DND-41 (cell line): ENCODE measurements at regions not wholly inside any gene's neighbourhood (a gene's known extent, or its start where the extent isn't known, plus 50 kb on each side); places are given as distances from the start of the nearest gene placed in this dataset.

Experiments
- ATAC-seq: fragments of 200-7000 bp; cut with Tn5 transposase; 3 replicates; pipeline ENCODE4 v1.9.1; 2021; ENCODE audit warnings: low read depth; ENCODE audit not compliant: insufficient read depth
- DNase-seq: peaks from one replicate; pipeline ENCODE4 v3.0.0-alpha.2; 2020
- H2AFZ ChIP-seq: 2 replicates; pipeline ENCODE4 v1.6.0; 2012; ENCODE audit warnings: low read depth, low read length
- H3K27ac ChIP-seq: 2 replicates; pipeline ENCODE4 v1.5.1; 2012; ENCODE audit warnings: low read length, inconsistent platforms
- H3K27me3 ChIP-seq: fragments of 200-600 bp; sonication (generic); 2 replicates; pipeline ENCODE4 v1.6.0; 2012; ENCODE audit warnings: low read length, mild to moderate bottlenecking, inconsistent platforms; ENCODE audit not compliant: insufficient read depth, poor library complexity
- H3K36me3 ChIP-seq: 2 replicates; pipeline ENCODE4 v1.5.1; 2012; ENCODE audit warnings: low read length, inconsistent platforms; ENCODE audit not compliant: insufficient read depth
- H3K4me1 ChIP-seq: 2 replicates; pipeline ENCODE4 v1.5.1; 2012; ENCODE audit warnings: mild to moderate bottlenecking, low read length; ENCODE audit not compliant: insufficient read depth
- H3K4me2 ChIP-seq: 2 replicates; pipeline ENCODE4 v1.6.0; 2012; ENCODE audit warnings: mild to moderate bottlenecking, moderate library complexity, low read length, inconsistent platforms; ENCODE audit not compliant: insufficient read depth
- H3K4me3 ChIP-seq, 2 experiments: fragments of 200-600 bp in 1 of 2; shearing (Covaris generic) in 1 of 2; 2 replicates each; pipeline ENCODE4 v1.5.1; 2012 to 2016; ENCODE audit warnings: inconsistent platforms in 2 of 2, low read length in 2 of 2, mild to moderate bottlenecking in 2 of 2, low read depth in 1 of 2, moderate library complexity in 1 of 2
- H3K79me2 ChIP-seq: 2 replicates; pipeline ENCODE4 v1.6.0; 2012; ENCODE audit warnings: low read length, inconsistent platforms; ENCODE audit not compliant: insufficient read depth
- H3K9ac ChIP-seq: 2 replicates; pipeline ENCODE4 v1.6.0; 2012; ENCODE audit warnings: low read depth, mild to moderate bottlenecking, inconsistent platforms, low read length, moderate library complexity
- H3K9me3 ChIP-seq: 2 replicates; pipeline ENCODE4 v1.5.1; 2012; ENCODE audit warnings: low read length, moderate library complexity, mild to moderate bottlenecking, inconsistent platforms; ENCODE audit not compliant: insufficient read depth, severe bottlenecking
- H4K20me1 ChIP-seq: 2 replicates; pipeline ENCODE4 v1.6.0; 2012; ENCODE audit warnings: low read length; ENCODE audit not compliant: insufficient read depth
- CTCF ChIP-seq: IDR thresholded peaks from 2 replicates; pipeline ENCODE4 v1.5.1; 2012; ENCODE audit warnings: borderline replicate concordance, low read length, moderate library complexity, mild to moderate bottlenecking; ENCODE audit not compliant: poor library complexity, severe bottlenecking; ENCODE audit errors: extremely low read depth
- EZH2 ChIP-seq: IDR thresholded peaks from 3 replicates; pipeline ENCODE4 v1.6.1; 2012; ENCODE audit warnings: borderline replicate concordance, low read depth, mild to moderate bottlenecking, moderate library complexity, low read length, inconsistent platforms; ENCODE audit not compliant: severe bottlenecking

GRCh38 chr10:112022196-112022595 lies 161.4 kb downstream of the GPAM start:
- no peak for TF ChIP-seq EZH2
- TF ChIP-seq CTCF: no peak
- H3K27me3 ChIP-seq: peaks cover 3% of the 10 kb centered on the region
- H3K4me3 ChIP-seq: no peak overlapping the region
- no peaks in the 10 kb centered on the region for H3K79me2 ChIP-seq
- no peak overlapping the region for H3K4me2 ChIP-seq
- no peaks in the 10 kb centered on the region for H3K4me1 ChIP-seq
- no peak overlapping the region for H2AFZ ChIP-seq
- no peaks in the 10 kb centered on the region for H3K9me3 ChIP-seq
- ATAC-seq (no peak), DNase-seq (no peak)
- H4K20me1 ChIP-seq: no peaks in the 10 kb centered on the region
- no peak overlapping the region for H3K27ac ChIP-seq
- H3K9ac ChIP-seq: no peak overlapping the region
- no peaks in the 10 kb centered on the region for H3K36me3 ChIP-seq

GRCh38 chr10:112024079-112024478 lies 159.5 kb downstream of the GPAM start:
- H3K79me2 ChIP-seq: no peaks in the 10 kb centered on the region
- H3K4me1 ChIP-seq: no peaks in the 10 kb centered on the region
- H3K4me2 ChIP-seq: no peak overlapping the region
- H3K4me3 ChIP-seq: no peak overlapping the region
- H4K20me1 ChIP-seq: no peaks in the 10 kb centered on the region
- H3K27me3 ChIP-seq: peaks cover 3% of the 10 kb centered on the region
- no peak overlapping the region for H3K9ac ChIP-seq
- TF ChIP-seq EZH2 (no peak), CTCF (no peak)
- no peaks in the 10 kb centered on the region for H3K9me3 ChIP-seq
- DNase-seq (no peak), ATAC-seq (no peak)
- no peak overlapping the region for H2AFZ ChIP-seq
- H3K36me3 ChIP-seq: no peaks in the 10 kb centered on the region
- H3K27ac ChIP-seq: no peak overlapping the region

- H3K9me3 ChIP-seq: peaks cover 7% of the 10 kb centered on the region
- H2AFZ ChIP-seq: no peak overlapping the region
- ATAC-seq: no peak
- no peak overlapping the region for H3K27ac ChIP-seq
- no peak overlapping the region for H3K4me2 ChIP-seq
- no peak overlapping the region for H3K9ac ChIP-seq
- H3K27me3 ChIP-seq: peaks cover 3% of the 10 kb centered on the region
- TF ChIP-seq CTCF: no peak
- no peak for TF ChIP-seq EZH2
- no peak for DNase-seq
- no peaks in the 10 kb centered on the region for H3K36me3 ChIP-seq
- H3K4me1 ChIP-seq: no peaks in the 10 kb centered on the region
- H4K20me1 ChIP-seq: no peaks in the 10 kb centered on the region
- no peak overlapping the region for H3K4me3 ChIP-seq
- no peaks in the 10 kb centered on the region for H3K79me2 ChIP-seq
These were observed 158.3 kb downstream of the GPAM start for GRCh38 chr10:112025228-112025627.

GRCh38 chr10:112026438-112026837 lies 157.1 kb downstream of the GPAM start:
- no peak overlapping the region for H3K4me3 ChIP-seq
- no peaks in the 10 kb centered on the region for H3K4me1 ChIP-seq
- peaks cover 16% of the 10 kb centered on the region for H3K9me3 ChIP-seq
- TF ChIP-seq EZH2 (no peak), CTCF (peak; percentile 13)
- H3K4me2 ChIP-seq: no peak overlapping the region
- no peak for ATAC-seq
- no peak overlapping the region for H3K9ac ChIP-seq
- H3K27me3 ChIP-seq: peaks cover 3% of the 10 kb centered on the region
- DNase-seq: no peak
- H3K79me2 ChIP-seq: no peaks in the 10 kb centered on the region
- no peak overlapping the region for H3K27ac ChIP-seq
- no peaks in the 10 kb centered on the region for H3K36me3 ChIP-seq
- no peak overlapping the region for H2AFZ ChIP-seq
- no peaks in the 10 kb centered on the region for H4K20me1 ChIP-seq
